ENCODE measurements at regions not wholly inside any gene's neighbourhood (a gene's known extent, or its start where the extent isn't known, plus 50 kb on each side); places are given as distances from the start of the nearest gene placed in this dataset.

DNA sequence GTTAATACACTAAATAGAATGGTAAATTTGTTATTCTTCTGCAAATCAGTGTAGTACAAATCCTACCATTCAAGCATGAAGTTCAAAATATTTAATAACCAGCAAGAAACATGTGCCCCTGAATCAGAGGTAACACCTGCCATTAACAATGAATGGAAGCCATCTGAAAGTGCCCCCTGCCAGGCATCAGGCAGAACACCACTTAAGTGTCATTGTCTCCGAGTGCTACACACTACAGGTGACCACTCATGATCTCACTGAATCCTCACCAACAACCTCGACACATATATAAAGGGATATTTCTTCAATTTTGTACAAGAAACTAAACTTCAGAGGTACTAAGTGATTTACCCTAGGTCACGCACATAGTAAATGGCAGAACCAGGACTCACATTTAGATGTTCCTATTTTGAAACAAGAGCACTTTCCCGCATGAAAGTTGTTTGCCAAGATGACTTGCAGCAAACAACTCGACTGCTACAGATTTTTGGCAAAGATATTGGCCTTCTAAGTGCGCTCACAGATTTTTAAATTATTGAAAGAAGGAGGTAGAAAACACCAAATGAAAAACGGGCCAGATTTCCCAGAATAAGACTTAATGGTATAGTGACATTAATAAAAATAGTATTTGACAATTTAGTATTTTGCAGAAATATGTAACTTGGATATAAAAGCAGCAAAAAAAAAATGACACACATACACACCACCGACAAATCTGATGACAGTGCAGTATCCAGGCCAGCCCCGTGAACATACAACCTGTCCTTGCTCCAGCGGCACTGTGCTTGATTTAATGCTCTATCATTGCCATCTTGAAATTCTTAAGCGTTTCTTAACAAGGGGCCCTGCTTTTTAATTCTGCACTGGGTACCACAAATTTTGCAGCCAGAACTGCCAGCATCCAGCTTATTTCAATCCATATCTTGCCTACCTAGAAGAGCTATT, 274.5 kb downstream of the ALDH8A1 start:
- TF ChIP-seq, protein P1, sequence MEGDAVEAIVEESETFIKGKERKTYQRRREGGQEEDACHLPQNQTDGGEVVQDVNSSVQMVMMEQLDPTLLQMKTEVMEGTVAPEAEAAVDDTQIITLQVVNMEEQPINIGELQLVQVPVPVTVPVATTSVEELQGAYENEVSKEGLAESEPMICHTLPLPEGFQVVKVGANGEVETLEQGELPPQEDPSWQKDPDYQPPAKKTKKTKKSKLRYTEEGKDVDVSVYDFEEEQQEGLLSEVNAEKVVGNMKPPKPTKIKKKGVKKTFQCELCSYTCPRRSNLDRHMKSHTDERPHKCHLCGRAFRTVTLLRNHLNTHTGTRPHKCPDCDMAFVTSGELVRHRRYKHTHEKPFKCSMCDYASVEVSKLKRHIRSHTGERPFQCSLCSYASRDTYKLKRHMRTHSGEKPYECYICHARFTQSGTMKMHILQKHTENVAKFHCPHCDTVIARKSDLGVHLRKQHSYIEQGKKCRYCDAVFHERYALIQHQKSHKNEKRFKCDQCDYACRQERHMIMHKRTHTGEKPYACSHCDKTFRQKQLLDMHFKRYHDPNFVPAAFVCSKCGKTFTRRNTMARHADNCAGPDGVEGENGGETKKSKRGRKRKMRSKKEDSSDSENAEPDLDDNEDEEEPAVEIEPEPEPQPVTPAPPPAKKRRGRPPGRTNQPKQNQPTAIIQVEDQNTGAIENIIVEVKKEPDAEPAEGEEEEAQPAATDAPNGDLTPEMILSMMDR (IDR thresholded peaks at IDR 0.05), result no peak
- TF ChIP-seq POLR2A (IDR thresholded peaks at IDR 0.05), result no peak

Data from Peyer's patch (tissue), 4 donors.